GM21367 (cell line): ENCODE measurements at regions not wholly inside any gene's neighbourhood (a gene's known extent, or its start where the extent isn't known, plus 50 kb on each side); places are given as distances from the start of the nearest gene placed in this dataset.

Experiments used
- ATAC-seq: cut with Tn5 transposase; IDR thresholded peaks from one replicate; pipeline ENCODE4 v1.9.1; 2021; ENCODE audit not compliant: unreplicated experiment

DNA sequence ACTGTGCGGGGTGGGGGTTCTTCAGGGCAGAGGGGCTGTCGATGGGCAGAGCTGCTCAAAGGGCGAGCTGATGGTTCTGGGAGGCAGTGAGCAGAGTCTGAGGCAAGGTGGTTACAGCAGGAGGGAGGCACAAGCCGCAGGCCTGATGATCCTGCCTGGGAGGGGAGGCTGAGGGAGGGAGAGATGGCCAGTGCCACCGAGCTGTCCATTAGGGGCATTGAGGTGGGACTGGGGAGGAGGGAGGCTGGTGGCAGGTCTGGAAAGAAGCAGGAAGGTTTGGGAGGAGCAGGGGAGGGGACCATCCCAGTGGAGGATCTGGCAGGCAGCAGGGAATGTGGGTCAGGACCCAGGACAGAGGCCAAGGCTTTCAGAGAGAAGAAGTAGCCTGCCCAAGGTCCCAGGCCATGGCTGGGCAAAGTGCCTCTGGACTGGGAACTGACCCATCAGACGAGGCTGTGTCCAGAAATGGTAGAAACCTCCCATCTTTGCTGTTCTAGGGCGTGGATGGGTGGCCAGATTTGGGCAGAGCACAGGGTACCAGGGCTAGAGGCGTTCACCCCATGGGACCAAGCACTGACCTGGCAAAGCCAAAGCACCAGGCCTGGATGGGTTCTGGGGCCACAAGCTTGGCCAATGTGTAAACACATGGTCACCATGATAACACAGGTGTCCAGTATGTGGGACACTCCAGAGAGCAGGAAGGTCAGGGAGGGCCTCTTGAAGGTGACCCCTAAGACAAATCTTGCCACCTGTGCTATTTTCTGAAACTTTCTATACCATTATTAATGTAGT is 55.5 kb downstream of the INHBB start:
- no peak for ATAC-seq

DNA sequence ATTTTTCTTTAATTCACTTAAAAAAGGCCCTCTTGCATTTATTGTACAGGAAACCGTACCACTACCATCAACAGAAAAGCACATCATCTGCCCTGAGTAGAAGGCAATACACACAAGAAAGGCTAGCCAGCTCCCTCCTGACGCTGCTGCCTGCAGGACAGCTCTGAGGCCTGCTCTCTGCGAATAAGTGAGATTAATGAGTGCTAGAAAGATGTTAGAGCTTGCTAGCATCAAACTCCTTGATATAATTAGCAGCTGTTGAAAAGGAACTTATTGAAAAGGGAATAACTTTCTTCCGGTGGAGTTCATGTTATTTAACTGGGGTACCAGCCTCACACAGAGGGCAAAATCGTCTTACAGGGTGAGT is 56.1 kb downstream of the INHBB start:
- no peak for ATAC-seq

DNA sequence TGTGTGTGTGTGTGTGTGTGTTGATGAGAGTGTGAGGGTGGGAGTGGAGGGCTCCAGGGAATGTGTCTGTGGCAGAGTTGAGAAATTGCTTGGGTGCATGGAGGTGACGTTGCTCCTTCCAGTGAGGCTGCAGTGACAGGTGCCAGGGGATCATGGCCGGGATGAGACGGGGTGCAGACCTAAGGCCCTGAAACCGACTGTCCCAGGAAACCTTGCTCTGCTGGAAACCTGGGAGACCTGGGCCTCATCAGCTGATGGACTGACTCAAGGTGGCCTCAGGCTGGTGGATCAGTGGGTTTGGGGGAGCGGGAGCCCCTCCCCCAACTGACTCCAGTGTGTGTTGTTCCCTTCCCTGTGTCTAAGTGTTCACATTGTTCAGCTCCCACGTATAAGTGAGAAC is 56.6 kb downstream of the INHBB start:
- ATAC-seq, result no peak

DNA sequence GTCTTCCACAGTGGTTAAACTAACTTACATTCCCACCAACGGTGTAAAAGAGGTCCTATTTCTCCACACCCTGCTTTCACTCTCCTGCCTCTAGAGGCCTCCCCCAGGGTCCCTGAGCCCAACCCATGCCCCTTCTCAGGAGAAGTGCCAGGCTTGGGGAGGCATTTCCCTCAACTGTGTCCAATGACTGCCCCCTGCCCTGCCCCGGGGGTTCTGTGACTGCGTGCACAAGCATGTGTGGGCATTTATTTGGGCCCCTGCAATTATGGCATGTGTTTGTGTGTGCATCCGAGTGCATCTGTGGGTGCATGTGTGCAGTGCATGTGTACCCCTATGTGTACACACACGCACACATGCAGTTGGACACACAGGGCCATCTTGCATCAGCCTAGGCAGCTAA is 57.3 kb downstream of the INHBB start:
- no peak for ATAC-seq

DNA sequence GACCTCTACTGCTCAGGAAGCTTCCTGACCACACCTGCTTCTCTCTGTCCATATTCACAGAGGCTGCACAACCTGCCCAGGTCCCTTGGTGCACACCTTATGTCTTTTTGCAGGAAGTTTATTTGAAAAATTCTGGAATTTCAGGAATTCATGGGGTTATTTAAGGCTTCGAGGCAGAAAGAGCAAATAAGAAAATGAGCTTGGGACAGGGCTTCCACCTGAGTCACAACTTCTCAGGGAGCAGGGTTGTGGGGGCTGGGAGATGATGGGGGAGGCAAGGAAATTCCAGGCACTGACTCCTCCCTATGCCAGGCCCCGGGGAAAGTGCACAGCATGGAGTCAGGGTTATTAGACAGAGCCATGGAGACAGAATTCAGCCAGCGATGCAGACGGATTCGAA is 57.7 kb downstream of the INHBB start:
- no peak for ATAC-seq

DNA sequence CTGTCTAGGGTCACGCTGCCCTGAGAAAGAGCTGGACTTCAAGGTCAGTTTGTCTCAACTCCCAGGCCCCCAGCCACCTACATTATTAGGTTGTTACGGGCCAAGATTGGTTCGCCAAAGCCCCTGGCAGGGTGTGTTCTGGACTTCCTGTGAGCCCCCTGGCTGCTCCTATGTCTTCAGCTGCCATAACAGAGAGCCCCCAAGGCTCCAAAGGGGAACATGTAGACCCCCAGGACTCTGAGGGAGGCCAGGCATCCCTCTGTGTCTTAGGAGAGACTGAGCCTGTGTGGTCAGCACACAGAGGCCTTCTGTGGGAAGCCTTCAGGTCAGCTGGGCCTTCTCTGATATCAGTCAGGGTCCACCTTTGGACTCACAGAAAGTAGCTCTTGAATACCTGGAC is 58.3 kb downstream of the INHBB start:
- no peak for ATAC-seq

DNA sequence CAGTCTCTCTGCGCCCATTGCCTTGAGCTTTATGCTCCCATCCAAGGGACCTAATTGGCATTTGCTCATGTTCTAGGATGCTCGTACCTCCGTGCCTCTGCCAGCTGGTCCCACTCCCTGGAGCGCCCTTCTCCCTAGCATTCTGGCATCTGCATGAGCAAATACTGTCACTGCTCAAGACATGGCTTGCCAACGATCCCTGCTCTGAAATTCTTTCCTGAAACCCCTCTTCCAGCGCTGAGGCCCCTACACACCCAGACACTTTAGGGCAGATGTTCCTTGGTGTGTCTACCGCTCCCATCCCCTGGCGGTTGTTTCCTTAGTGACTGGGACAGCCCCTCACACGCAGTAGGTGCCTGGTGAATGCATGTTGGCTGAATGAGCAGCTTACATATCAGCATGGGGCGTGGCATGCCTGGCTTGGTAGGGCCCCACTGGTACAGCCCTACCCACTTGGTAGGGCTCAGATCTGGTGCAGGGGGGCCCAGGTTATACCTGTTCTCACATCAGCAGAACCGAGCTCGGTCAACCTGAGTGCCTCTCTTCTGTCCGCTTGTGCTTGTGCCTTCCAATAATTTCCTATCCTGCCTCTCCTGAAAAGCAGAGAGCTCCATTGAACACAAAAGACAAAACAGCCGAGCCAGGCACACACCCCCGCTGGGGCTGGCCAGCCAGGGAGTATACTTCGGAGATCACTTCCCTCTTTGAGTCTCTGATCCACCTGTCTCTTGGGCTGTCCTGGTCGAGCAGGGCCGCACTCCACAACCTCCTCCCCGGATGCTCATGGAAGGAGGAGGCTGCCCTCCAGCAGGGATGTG is 59.2 kb downstream of the INHBB start:
- ATAC-seq, result no peak

DNA sequence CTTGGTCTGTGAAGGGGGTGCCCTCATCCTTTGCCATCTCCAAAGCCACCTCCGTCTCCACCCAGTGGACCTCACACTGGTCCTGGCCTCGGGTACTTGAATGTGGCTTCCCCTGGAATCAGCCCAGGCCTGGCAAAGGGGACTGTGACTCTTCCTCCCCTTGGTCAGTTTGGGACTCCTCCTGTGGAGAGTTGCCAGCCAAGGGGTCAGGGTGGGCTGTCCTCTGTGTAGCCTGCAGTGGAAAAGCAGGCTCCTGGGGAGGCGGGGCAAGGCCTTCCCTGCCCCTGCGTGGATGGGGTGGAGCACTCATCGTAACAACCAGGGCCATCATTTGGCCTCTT is 59.8 kb downstream of the INHBB start:
- ATAC-seq, result no peak

DNA sequence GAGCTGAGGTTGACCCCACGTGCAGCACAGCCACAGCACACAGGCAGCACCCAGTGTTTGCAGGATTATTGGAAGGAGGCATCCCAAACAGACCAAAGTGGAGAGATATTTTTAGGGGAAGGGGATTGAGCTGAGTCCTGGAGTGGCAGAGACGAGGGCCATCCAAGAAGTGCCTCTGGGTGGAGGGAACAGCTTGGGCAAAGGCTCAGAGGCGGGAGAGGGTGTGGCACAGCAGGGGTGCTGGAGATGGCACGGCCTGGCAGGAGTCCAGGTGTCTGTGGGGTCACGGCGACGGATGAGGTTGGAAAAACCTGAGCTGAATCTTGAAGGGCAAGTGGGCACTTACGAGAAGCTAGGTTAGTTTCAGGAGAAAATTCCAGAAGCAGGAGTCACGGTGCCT is 60.6 kb downstream of the INHBB start:
- ATAC-seq, result no peak

DNA sequence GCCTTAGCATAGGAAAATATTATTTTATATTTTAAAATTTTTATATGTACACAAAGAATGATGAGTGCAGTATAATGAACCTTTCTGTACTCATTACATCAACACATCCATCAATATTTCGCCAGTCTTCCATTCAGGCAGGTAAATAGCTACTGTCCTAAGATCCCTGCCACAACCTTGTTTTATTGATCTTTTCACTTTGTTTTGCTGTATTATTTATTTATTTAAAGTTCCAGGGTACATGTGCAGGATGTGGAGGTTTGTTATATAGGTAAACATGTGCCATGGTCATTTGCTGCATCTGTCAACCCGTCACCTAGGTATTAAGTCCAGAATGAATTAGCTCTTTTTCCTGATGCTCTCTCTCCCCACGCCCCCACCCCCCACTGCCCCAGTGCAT is 64.6 kb downstream of the INHBB start:
- no peak for ATAC-seq

DNA sequence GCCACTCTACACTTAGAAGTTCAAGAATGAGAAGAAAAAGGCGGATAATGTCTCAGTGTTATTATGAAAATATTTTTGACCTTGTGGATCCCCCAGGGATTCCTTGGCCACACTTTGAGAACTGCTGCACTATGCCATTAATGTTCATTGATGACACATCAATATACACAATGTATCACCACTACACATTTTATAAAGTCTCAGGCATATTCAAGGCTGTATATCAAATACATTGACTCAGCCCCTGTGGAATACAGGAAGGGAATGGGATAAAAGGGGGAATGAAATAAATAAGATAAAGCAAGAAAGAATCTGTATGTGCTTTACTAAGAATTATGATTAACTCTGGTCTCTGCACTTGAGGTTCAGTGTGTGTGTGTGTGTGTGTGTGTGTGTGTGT is 69.1 kb downstream of the INHBB start:
- no peak for ATAC-seq

DNA sequence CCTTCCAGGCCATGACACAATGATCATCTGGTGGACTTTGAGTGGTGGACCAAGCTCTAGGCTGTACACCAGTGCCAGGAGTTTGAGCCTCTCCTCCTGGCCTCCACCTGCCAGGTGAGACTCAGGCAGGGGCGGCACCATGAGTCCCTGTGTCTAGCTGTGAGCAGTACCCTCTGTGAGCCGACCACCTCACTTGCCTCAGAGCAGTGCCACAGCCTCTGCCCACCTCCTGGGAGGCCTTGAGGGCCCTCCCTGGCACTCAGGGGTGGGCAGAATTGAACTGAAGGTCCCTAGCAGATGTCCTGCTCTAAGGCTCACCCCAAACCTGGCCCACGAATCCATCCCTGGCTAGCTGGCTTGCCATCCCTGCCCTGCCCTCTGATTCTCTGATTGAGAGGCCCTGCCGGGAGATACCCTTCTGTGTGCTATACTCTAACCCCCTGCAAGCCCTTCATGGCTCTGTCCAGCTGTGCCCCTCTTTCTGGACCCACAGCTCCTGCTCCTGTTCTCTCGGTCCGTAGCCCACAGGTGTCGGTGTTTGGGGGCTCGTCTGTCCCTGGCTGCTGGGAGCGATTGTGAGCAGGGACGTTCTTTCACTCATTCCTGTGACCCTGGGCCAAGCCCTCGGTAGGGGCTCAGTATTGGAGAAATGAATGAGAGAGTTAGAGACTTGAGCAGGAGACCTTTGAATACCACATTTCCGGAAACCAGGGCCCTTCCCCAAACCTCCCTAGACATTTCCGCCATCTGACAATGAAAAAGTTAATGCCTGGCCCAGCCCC is 70.0 kb downstream of the INHBB start:
- ATAC-seq, result no peak

DNA sequence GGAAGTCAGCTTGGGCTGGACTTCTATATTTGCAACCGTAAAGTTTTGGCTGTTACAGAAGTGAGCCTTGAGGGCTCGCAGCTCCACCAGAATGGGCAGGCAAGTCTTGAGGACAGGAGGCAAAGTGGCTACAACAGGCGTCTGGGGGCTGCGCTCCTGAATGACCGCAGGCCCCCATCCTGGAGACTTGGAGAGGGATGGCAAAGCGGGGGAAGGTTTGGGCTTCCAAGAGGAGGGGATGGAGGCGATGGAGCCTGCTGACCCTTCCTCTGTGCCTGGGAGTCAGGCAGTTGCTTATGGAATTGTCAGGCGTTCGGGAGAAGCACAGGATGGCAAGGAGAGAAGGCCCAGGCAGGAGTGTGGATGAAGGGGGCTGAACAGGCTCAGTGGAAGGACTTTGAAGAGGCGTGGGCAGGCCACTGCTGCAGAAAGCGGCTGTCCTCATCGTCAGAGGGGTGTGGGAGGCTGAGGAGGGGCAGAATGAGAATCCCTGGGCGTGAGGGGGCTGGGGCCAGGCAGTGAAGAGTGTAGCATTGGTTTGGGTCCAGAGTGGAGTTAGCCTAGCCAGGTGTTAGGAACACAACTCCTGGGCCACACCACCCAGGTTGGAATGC is 72.3 kb downstream of the INHBB start:
- no peak for ATAC-seq

DNA sequence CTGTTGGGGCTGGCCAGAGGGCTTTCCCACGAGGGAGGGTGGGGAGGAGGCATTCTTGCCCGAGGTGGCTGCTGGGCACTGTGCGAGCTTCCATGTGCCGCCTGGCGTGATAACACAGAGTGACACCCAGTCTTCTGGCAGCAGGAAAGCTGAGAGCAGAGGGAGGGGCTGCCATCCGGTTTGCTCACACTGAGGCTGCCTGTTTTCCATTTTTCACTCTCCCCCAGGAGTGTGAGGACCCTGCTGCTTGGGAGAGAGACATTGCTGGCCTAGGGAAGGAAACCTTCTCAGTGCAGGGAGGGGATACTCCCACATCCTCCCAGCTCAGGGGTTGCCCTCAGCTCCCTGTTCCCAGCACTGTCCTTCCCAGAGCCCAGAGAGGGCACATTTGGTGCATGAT is 73.1 kb downstream of the INHBB start:
- no peak for ATAC-seq

DNA sequence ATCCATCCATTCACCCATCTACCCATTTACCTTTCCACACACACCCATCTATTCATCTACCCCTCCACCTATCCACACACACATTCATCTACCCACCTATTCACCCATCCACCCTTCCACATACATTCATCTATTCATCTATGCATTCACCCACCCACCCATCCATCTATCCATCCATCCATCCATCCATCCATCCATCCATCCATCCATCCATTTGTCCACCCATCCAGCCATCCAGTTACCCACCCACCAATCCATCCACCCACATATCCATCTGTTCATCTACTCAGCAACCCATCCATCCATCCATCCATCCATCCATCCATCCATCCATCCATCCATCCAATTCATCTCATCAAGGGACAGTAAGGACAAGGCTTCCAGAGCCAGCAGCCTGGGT is 74.0 kb downstream of the INHBB start:
- no peak for ATAC-seq

DNA sequence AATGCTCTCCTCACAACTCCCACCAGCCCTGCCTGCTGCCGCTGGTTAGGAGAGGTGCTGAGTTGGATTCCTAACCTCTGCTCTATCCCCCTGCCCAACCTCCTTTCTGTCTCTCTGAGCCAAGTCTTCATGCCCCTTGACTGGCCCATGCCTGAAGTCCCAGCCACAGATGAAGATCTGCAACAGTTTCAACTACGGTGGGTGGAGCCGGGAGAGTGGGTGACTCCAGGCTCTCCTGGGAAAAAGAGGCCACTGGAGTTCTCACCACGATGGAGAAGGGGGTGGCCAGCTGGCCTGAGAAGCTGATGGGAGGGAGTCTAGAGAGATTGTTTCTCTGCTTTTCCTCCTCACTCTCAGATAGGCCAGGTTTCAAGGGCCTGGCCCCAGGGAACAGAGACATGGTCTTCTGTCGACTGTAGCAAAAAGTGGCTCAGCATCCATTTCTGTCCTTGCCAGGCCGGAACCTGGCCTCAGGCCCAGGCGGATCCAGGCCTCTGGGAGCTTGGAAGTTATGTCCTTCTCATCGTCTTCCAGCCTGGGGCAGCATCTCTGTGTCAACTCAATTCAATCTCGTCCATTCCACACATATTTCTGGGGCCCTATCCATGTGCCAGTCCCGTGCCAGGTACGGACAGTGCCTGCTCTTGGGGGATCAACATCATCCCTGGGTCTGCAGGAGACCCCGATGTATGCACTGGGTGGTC is 75.3 kb downstream of the INHBB start:
- ATAC-seq, result no peak

DNA sequence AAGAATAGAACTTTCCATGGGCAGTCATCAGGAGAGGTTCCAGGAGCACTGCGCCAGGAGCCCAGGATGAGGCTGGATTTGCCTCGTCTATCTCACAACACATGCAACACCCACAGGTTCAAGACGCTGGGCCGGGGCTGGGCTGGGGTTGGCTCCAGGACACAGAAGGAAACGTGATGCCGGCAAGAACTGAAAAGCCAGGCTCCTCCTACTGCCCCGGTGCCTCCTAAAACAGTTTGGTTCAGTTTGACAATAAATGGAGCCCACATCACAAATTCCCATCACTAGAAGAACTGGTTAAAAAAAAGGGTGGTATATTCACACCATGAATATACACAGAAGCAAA is 75.9 kb downstream of the INHBB start:
- no peak for ATAC-seq

DNA sequence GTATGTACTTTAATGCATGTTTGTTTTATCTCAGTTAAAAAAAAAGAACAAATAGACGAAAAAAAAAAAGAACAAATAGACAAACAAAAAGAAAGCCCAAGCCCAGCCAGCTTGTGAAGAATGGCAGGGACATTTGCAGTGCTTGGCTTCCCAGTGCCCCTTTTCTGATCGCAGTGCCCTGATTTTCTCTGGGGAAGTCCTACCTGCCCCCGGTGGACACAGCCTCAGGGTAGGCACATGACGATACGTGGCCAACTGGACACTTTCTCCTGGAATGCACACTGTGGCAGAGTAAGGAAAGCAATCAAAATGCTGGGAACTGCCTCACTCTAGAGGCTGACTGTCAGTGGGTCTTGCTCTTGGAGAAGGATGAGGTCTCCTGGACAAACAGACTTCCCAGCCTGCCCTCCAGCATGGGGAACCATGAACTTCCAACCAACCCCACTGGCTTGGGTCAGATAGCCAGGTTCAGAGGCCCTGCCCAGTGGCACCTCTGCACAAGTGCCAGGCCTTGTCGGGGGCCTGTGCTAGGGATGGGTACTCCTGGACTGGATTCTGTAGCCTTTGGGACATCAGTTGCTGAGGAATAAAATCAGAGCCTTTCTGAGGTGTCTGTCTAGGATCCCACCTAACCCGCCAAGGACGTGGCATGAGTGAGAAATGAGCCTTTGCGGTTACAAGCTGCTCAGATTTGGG is 76.7 kb downstream of the INHBB start:
- no peak for ATAC-seq

DNA sequence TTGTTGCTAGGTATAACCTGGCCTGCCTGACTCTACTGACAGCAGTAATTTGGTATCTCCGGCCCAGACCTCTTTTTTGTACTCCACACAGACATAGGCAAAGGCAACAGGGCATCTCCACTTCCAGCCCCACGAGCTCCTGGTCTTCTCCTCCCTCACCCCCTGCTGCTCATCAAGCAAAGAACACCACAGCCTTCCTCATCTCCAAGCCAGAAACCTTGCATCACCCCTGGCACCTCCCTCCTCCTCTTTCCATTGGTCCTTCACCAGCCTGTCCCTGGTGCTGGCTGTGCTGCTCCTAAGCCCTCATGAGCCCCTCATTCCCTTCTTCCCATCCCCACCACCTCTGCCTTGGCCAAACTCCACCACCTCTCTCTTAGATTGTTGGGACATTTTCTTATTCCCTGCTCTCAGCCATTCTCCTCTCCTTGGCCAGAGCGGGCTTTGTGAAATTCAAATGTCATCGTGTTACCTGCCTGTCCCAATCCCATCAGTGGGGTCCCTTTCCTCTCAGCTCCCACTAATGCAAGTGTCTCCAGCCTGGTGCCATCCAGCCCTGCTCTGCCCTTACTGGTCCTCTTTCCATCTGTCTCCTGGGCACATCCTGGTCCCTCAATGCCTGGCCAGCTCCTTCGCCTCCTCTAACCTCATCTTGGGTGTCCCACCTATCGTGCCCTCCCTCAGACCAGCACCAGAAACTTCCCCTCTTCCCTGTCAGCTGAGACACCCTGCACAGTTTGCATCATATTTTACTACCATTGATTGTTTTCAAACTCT is 77.4 kb downstream of the INHBB start:
- no peak for ATAC-seq
